Psoas muscle (tissue), 7 donors: ENCODE measurements at regions not wholly inside any gene's neighbourhood (a gene's known extent, or its start where the extent isn't known, plus 50 kb on each side); places are given as distances from the start of the nearest gene placed in this dataset.
"Not testable (repeated sequence)": the region's sequence is repeated elsewhere in the genome, so short reads cannot be mapped to it uniquely, and the experiment has no call there.

ENCODE experiments used
- ATAC-seq, 4 donors: fragments of 200-7000 bp; cut with Tn5 transposase; one replicate each; pipeline ENCODE4 v1.9.1; 2020; ENCODE audit warnings: moderate library complexity in 3 of 4, mild to moderate bottlenecking in 2 of 4
- DNase-seq, 2 donors: peaks; one replicate each; pipeline ENCODE4 v3.0.0-alpha.2; 2020
- H3K27ac ChIP-seq: fragments of 200-600 bp; one replicate; pipeline ENCODE4 v1.8.0; 2022
- H3K27me3 ChIP-seq, 3 donors: fragments of 200-600 bp in 1 of 3; one replicate each; pipeline versions ENCODE4 v1.6.1 to v1.8.0; 2013 to 2022; ENCODE audit warnings: low read length in 2 of 3, mild to moderate bottlenecking in 2 of 3, moderate library complexity in 1 of 3; ENCODE audit not compliant: insufficient read depth in 3 of 3
- H3K36me3 ChIP-seq, 2 donors: fragments of 200-600 bp in 1 of 2; one replicate each; pipeline versions ENCODE4 v1.6.1 to v1.8.0; 2013 to 2022; ENCODE audit warnings: low read depth in 1 of 2, mild to moderate bottlenecking in 1 of 2, moderate library complexity in 1 of 2; ENCODE audit not compliant: insufficient read depth in 1 of 2
- H3K4me1 ChIP-seq: fragments of 200-600 bp; one replicate; pipeline ENCODE4 v1.8.0; 2022
- H3K4me3 ChIP-seq: fragments of 200-600 bp; one replicate; pipeline ENCODE4 v1.8.0; 2022; ENCODE audit warnings: mild to moderate bottlenecking
- H3K9me3 ChIP-seq: fragments of 200-600 bp; one replicate; pipeline ENCODE4 v1.8.0; 2022
- CTCF ChIP-seq: fragments of 200-600 bp; IDR thresholded peaks from one replicate; pipeline ENCODE4 v1.8.0; 2022; ENCODE audit warnings: antibody characterized with exemption
- WGBS, 3 donors: extraction: QIAGEN DNeasy Blood & Tissue Kit; methylation state at CpG; one replicate each; pipeline versions ENCODE4 v1.1.6 to v1.1.7; 2013; 5-methylcytosine and 5-hydroxymethylcytosine counted together
- intact Hi-C, 2 donors: fragments of 100-400 bp; cut with DNase I; formaldehyde crosslinking; loops; one replicate each; pipeline versions ENCODE4 v1.11.0 to v1.14.2; 2022
- donor health status: healthy with polysubstance abuse.
- donor health status: DM: no; HTN: no; CAD: no; lungs with moderate emphysema.
- donor health status: Bipolar disorder and iron deficiency.
- donor health status: healthy.
- donor health status: DM: yes; HTN: yes; CAD: no.
- donor health status: DM: no; HTN: no; CAD: no.
- donor health status: DM: yes; HTN: yes; CAD: no.

- no peaks in the 10 kb centered on the region for H3K4me1 ChIP-seq
- DNase-seq (no peak), ATAC-seq (no peak)
- 28 to 38% (median 29%) methylated on average over 6 of the region's 6 CpGs for WGBS, 3 donors
- H3K27me3 ChIP-seq, result no peaks in the 10 kb centered on the region
- no peaks in the 10 kb centered on the region for H3K9me3 ChIP-seq
- no peaks in the 10 kb centered on the region for H3K36me3 ChIP-seq
- no peak for TF ChIP-seq CTCF
- no peak overlapping the region for H3K4me3 ChIP-seq
- intact Hi-C loops, result no loop called here
- no peak overlapping the region for H3K27ac ChIP-seq
Measured at GRCh38 chr1:199512037-199512710, 515.3 kb upstream of the NR5A2 start.

- WGBS, 3 donors, result 69 to 80% (median 77%) methylated on average over 4 of the region's 4 CpGs
- H3K4me1 ChIP-seq, result no peaks in the 10 kb centered on the region
- DNase-seq (no peak), ATAC-seq (no peak)
- H3K36me3 ChIP-seq, result no peaks in the 10 kb centered on the region
- no peaks in the 10 kb centered on the region for H3K27me3 ChIP-seq
- H3K9me3 ChIP-seq, result no peaks in the 10 kb centered on the region
- intact Hi-C loops, result no loop called here
- no peak overlapping the region for H3K27ac ChIP-seq
- no peak for TF ChIP-seq CTCF
- no peak overlapping the region for H3K4me3 ChIP-seq
Measured at GRCh38 chr1:199515261-199515660, 512.2 kb upstream of the NR5A2 start.

- Histone ChIP-seq H3K9me3 (no peaks in the 10 kb centered on the region), H3K4me3 (no peak overlapping the region), H3K4me1 (no peaks in the 10 kb centered on the region), H3K27ac (no peak overlapping the region), H3K27me3 (no peaks in the 10 kb centered on the region), H3K36me3 (no peaks in the 10 kb centered on the region)
- DNase-seq (no peak), ATAC-seq (no peak)
- WGBS, 3 donors, result 3 to 10% (median 3%) methylated on average over 1 of the region's 1 CpG
- intact Hi-C loops, result no loop called here
- TF ChIP-seq CTCF, result no peak
Measured at GRCh38 chr1:199522338-199522737, 505.2 kb upstream of the NR5A2 start.

- no peaks in the 10 kb centered on the region for H3K9me3 ChIP-seq
- H3K36me3 ChIP-seq, result no peaks in the 10 kb centered on the region
- TF ChIP-seq CTCF, result no peak
- intact Hi-C loops, result no loop called here
- DNase-seq (no peak), ATAC-seq (no peak)
- 54 to 76% (median 55%) methylated on average over 2 of the region's 2 CpGs for WGBS, 3 donors
- no peaks in the 10 kb centered on the region for H3K4me1 ChIP-seq
- H3K4me3 ChIP-seq, result no peak overlapping the region
- H3K27me3 ChIP-seq, result no peaks in the 10 kb centered on the region
- no peak overlapping the region for H3K27ac ChIP-seq
Measured at GRCh38 chr1:199522936-199523335, 504.6 kb upstream of the NR5A2 start.

GRCh38 chr1:199529324-199529723 lies 498.2 kb upstream of the NR5A2 start:
- intact Hi-C loops, result no loop called here
- 50 to 53% methylated on average over 1 of the region's 1 CpG; no CpG with 5 or more reads in 1 of the 3 donors for WGBS, 3 donors
- H3K9me3 ChIP-seq, result no peaks in the 10 kb centered on the region
- H3K4me1 ChIP-seq, result no peaks in the 10 kb centered on the region
- no peak overlapping the region for H3K27ac ChIP-seq
- H3K27me3 ChIP-seq, result no peaks in the 10 kb centered on the region
- no peaks in the 10 kb centered on the region for H3K36me3 ChIP-seq
- DNase-seq (no peak), ATAC-seq (no peak)
- no peak for TF ChIP-seq CTCF
- H3K4me3 ChIP-seq, result no peak overlapping the region

GRCh38 chr1:199533361-199533760 lies 494.1 kb upstream of the NR5A2 start:
- intact Hi-C loops, H3K4me1 ChIP-seq, H3K4me3 ChIP-seq, ATAC-seq, H3K27me3 ChIP-seq, H3K36me3 ChIP-seq, H3K9me3 ChIP-seq, H3K27ac ChIP-seq, DNase-seq: not testable (repeated sequence)
- 70 to 80% (median 73%) methylated on average over 4 of the region's 4 CpGs for WGBS, 3 donors
